ENCODE measurements at regions not wholly inside any gene's neighbourhood (a gene's known extent, or its start where the extent isn't known, plus 50 kb on each side); places are given as distances from the start of the nearest gene placed in this dataset.

GRCh38 chr13:107034236-107034872 is 466.4 kb upstream of the ARGLU1 start:
- no peak for DNase-seq (ENCODE audit: low read depth)

GRCh38 chr13:107031716-107032115 is 463.8 kb upstream of the ARGLU1 start:
- DNase-seq (ENCODE audit: low read depth), result no peak

GRCh38 chr13:107028751-107029150 is 460.8 kb upstream of the ARGLU1 start:
- DNase-seq (ENCODE audit: low read depth), result no peak

- peak; percentile 8 for DNase-seq (ENCODE audit: low read depth)
Observed at GRCh38 chr13:107025991-107026390, 458.1 kb upstream of the ARGLU1 start.

GRCh38 chr13:107023335-107023734 is 455.4 kb upstream of the ARGLU1 start:
- no peak for DNase-seq (ENCODE audit: low read depth)

GRCh38 chr13:107020393-107020792 is 452.5 kb upstream of the ARGLU1 start:
- no peak for DNase-seq (ENCODE audit: low read depth)

GRCh38 chr13:107018285-107018684 is 450.3 kb upstream of the ARGLU1 start:
- no peak for DNase-seq (ENCODE audit: low read depth)

- no peak for DNase-seq (ENCODE audit: low read depth)
Observed at GRCh38 chr13:107006661-107007060, 438.7 kb upstream of the ARGLU1 start.

GRCh38 chr13:107005577-107005976 is 437.6 kb upstream of the ARGLU1 start:
- DNase-seq (ENCODE audit: low read depth), result no peak

GRCh38 chr13:107003911-107004310 is 436.0 kb upstream of the ARGLU1 start:
- no peak for DNase-seq (ENCODE audit: low read depth)

- no peak for DNase-seq (ENCODE audit: low read depth)
Observed at GRCh38 chr13:106998664-106999063, 430.7 kb upstream of the ARGLU1 start.

- no peak for DNase-seq (ENCODE audit: low read depth)
Observed at GRCh38 chr13:106997696-106998095, 429.8 kb upstream of the ARGLU1 start.

- DNase-seq (ENCODE audit: low read depth), result no peak
Observed at GRCh38 chr13:106996867-106997618, 429.1 kb upstream of the ARGLU1 start.

GRCh38 chr13:106990594-106990993 is 422.7 kb upstream of the ARGLU1 start:
- peak; percentile 15 for DNase-seq (ENCODE audit: low read depth)

- DNase-seq (ENCODE audit: low read depth), result no peak
Observed at GRCh38 chr13:106989876-106990275, 421.9 kb upstream of the ARGLU1 start.

- no peak for DNase-seq (ENCODE audit: low read depth)
Observed at GRCh38 chr13:106987427-106987785, 419.5 kb upstream of the ARGLU1 start.

GRCh38 chr13:106986687-106987426 is 418.9 kb upstream of the ARGLU1 start:
- DNase-seq (ENCODE audit: low read depth), result peak; percentile 66

GRCh38 chr13:106986033-106986484 is 418.1 kb upstream of the ARGLU1 start:
- DNase-seq (ENCODE audit: low read depth), result peak; percentile 80

GRCh38 chr13:106985481-106985880 is 417.5 kb upstream of the ARGLU1 start:
- no peak for DNase-seq (ENCODE audit: low read depth)

- DNase-seq (ENCODE audit: low read depth), result no peak
Observed at GRCh38 chr13:106981051-106981450, 413.1 kb upstream of the ARGLU1 start.

GRCh38 chr13:106967391-106967790 is 399.5 kb upstream of the ARGLU1 start:
- no peak for DNase-seq (ENCODE audit: low read depth)

GRCh38 chr13:106963151-106963550 is 395.2 kb upstream of the ARGLU1 start:
- no peak for DNase-seq (ENCODE audit: low read depth)

- no peak for DNase-seq (ENCODE audit: low read depth)
Observed at GRCh38 chr13:106961651-106962050, 393.7 kb upstream of the ARGLU1 start.
